ENCODE measurements at regions not wholly inside any gene's neighbourhood (a gene's known extent, or its start where the extent isn't known, plus 50 kb on each side); places are given as distances from the start of the nearest gene placed in this dataset.

DNA sequence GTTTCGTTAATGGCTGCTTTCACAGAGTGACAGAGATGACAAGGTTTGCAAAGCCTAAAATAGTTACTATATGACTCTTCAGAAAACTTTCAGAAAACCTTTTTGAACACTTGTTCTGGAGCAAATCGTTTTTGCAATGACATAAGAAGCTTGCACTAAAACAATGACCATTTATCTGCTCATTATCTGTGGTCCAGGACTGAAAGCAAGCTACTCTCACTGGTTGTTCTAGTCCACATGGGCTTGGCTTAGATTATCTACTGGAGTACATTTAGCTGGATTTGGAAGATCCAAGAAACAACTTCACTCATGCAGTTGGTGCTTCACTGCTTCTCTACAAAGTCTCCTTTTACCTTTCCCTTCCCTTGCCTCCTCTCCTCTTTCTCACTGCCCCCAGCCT lies 1836.4 kb upstream of the AGA start:
- TF ChIP-seq POLR2A (IDR thresholded peaks at IDR 0.05): no peak
- no peak for TF ChIP-seq POLR2AphosphoS5 (IDR thresholded peaks at IDR 0.05)
- TF ChIP-seq, protein P1, sequence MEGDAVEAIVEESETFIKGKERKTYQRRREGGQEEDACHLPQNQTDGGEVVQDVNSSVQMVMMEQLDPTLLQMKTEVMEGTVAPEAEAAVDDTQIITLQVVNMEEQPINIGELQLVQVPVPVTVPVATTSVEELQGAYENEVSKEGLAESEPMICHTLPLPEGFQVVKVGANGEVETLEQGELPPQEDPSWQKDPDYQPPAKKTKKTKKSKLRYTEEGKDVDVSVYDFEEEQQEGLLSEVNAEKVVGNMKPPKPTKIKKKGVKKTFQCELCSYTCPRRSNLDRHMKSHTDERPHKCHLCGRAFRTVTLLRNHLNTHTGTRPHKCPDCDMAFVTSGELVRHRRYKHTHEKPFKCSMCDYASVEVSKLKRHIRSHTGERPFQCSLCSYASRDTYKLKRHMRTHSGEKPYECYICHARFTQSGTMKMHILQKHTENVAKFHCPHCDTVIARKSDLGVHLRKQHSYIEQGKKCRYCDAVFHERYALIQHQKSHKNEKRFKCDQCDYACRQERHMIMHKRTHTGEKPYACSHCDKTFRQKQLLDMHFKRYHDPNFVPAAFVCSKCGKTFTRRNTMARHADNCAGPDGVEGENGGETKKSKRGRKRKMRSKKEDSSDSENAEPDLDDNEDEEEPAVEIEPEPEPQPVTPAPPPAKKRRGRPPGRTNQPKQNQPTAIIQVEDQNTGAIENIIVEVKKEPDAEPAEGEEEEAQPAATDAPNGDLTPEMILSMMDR (IDR thresholded peaks at IDR 0.05): no peak
- no peak for TF ChIP-seq EP300 (IDR thresholded peaks at IDR 0.05)
